HT1080 (cell line): ENCODE measurements at regions not wholly inside any gene's neighbourhood (a gene's known extent, or its start where the extent isn't known, plus 50 kb on each side); places are given as distances from the start of the nearest gene placed in this dataset.

ENCODE experiments used
- DNase-seq: peaks from one replicate; pipeline ENCODE4 v3.0.0-alpha.2; 2015; ENCODE audit warnings: low read depth

DNA sequence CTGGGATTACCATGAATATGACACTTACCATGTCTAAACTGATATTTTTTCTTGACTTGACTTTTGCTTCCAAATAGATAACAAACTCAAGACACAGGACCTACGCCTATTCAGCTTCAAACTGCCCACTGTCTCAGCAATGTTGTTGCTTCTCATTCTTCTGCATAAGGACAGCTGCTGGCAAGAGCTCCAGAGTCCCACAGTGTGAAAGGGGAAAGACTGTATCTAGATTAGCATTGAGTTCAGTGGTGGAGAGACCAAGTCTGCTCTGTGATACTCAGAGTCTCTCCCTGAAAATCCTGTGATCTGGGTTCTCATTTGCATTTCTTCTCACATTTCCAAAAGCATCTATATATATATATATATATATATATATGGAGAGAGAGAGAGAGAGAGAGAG is 247.9 kb upstream of the NT5C1B start:
- DNase-seq = no peak

DNA sequence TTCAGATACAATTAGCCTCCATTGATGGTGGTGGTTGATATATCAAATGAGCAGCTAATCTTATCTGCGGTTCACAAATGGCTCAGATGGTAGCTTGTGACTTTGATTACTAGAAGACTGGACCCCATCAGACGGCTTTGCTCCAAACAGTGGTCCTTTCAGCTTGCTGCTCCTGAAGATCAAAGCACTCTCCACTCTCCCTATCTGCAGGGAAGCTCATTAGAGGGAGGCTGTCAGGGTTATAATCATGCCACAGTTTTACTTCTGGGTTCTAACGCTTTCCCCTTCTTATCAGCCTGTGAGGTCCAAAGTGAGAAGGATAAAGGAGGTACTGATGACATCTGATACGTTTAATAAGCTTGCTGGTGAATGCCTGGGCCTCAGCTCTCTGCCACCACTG is 247.1 kb upstream of the NT5C1B start:
- no peak for DNase-seq

DNA sequence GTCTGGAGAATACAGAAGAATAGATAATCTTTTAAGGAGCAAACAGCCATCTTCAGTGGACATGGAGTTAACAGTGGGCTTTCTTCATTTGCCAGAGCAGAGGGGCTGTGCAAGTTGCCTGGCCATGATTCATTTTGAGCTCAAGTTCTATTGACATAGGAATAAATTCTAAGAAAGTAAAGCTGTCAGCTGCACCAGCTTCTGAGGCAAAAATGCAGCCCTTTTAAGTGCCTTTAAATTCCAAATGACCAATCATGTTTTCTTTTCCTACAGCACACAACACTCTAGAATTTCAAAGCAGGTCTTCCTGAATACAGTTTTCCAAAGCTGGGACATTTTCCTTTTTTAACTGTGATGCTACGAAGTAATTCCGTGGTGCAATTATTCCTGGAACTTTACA is 246.4 kb upstream of the NT5C1B start:
- DNase-seq = no peak

DNA sequence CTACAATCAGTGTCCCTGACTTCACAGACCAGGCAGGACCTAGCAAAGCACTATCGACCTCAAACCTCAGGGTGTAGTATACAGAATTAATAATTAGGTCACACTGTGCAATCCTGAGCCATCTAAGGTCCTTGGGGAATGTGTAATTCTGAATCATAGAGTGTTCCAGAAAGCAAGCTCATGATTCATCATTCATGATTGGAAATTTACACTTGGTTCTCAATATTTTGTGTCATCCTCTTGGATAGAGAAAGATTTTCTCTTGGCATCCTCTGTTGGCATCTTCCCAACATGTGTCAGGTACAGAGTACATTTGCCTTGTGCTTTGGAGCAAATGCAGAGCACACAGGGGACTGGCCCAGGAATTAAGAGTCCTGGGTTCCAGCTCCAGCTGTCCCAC is 245.0 kb upstream of the NT5C1B start:
- DNase-seq = peak; percentile 54

DNA sequence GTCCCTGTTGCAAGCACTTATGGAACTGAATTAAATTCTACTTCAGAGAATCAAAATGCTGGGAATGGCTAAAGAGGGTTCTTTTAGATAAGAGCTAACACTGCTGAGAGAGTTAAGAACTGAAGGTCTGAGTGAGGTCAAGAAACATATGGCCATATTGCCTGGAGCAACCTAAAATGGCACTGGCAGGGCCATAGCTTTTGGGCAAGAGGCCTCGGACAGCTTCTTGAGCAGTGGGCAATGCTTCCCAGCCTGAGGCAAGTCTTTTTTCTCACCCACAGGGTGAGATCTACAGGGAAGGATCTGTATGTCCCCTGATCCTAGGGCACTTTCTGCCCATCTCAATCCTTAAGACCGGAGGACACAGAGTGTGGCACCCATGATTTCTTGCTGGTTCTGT is 244.6 kb upstream of the NT5C1B start:
- DNase-seq = no peak

DNA sequence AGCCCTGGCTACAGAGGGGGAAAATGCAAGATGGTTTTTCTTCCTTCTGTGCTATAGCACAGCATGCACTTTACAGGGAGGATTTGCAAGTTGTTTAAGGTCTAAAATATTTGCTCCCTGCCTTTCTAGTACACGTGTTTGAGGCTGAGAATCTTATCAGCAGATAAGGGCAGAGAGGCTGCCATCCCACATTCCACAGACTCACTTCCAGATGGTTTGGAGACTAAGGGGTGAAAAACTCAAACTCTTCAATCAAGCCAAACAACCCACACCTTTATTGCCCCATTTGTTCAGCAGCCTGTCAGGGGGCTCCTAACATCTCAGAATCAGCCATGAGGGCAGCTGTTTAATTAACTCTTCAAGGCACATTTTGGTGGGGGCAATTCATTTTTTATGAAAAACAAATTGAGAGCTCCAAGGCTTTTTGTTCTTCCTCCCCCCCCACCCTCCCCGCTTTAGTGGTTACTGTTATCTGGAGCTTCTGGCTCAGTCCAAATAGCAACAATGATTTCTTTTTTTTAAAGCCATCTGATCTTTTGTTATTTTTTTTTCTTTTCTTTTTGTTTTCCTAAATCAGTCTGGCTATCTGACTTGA is 242.6 kb upstream of the NT5C1B start:
- DNase-seq = no peak

DNA sequence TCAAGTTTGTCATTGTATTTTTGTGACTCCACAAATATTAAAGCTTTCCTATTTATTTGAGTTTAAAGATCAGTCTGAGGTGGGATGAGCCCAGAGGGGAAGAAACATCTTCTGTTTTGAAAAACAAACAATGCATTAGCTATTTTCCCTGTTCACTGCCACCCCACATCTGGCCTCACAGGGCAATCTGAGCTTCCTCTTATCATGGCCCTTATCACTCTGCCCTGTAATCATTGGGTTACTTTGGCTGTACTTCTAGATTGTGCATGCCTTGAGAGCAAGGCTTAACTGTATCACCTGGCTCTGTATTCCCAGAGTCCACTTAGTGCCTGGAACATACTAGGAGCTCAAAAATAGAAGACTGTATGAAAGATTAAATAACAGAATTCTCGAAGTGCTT is 241.6 kb upstream of the NT5C1B start:
- DNase-seq = no peak

DNA sequence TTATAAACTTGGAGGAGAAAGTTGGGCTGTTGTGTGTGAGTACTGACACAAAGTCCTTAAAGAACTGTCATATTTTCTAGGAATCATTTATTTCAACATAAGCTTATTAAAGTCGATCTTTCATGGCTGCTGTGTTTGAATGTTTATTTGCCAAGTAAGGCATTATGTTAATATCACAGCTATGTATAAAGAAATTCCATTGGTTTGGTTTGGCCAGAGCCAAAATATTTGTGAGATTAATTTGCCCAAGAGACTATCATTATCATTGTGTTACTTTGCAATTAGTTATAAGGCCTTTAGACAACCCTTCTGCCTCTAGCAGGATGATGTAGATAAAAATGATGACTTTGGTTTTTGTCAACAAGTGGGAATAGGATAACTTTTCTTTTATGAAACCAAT is 240.6 kb upstream of the NT5C1B start:
- no peak for DNase-seq

DNA sequence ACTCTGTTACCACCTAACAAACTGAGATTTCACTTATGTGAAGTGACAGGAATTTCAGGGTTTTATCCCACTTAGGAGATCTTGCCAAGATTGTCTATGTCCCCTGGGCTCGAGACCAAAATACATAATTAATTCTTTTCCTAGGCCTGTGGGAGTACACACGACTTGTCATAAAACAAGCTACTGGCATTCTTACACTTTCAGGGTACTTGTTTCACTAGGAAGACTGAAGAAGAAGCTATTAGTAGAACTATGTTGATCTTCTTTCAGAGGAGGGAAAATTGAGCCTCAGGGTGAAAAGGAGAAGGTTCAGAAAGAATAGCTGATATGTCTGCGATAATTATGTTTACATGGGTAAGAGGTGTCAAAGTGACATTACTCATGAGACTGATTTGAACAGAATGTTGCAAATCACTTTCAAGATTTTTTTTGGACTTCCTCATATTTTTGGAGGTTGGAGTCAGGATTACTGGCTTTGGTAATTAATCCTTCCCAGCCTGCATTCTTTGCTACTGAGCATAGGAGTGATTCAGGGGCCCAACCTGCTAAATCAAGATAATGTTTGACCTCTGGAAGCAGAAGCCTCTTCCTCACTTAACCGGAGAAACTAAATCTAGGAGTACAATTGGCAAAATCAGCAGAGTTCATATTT is 240.0 kb upstream of the NT5C1B start:
- DNase-seq = peak; percentile 61

DNA sequence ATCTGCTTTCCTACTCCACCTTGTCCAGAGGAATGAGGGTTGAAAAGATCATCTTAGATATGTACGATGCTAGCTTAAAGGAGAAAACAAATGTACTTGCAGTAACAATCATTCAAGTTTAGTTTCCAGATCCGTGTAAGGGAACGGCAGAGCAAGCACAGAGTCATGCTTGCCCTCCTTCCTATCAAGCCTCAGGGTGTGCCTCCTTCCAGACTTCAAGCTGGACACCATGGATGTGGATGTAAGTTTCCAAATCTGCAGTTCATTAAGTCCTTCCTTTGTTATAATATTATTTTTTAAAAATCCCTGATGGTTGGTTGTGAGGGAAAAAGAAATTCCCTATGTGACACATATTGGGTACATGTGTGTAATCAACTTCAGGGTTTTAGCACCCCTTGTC is 238.9 kb upstream of the NT5C1B start:
- no peak for DNase-seq

DNA sequence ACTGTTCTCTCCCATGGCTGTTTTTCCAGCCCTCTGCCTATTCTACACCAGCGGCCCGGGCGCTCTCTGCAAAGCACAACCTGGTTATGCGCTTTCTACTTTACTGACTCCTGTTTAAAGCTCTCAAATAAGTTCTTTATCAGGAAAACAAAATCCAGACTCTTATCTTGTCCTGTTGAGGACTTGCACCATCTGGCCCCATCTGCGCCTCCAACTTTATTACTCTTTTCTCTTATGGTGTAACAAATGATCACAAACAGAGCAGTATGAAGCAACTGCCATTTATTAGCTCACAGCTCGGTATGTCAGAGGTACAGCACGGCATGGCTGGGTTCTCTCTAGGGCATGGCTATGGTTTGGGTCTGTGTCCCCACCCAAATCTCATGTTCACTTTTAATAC is 236.5 kb upstream of the NT5C1B start:
- DNase-seq = no peak

DNA sequence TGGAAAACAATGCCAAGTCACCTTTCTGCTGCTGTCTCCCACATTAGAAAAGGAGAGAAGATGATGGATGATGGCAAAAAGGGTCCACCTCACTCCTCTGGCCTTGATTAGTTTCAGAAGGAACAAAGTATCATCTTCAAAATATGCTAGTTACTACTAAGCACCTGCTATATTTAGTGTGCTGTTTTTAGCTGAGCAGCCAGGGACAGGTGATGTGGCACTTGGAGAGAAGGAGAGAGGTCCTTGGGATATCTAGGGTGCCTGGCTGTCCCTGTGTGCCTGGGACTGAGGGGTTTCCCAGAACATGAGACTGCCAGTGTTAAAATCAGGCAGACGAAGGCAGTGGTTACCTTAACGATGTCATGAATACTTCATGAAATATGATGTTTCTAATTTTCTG is 235.5 kb upstream of the NT5C1B start:
- DNase-seq = no peak

DNA sequence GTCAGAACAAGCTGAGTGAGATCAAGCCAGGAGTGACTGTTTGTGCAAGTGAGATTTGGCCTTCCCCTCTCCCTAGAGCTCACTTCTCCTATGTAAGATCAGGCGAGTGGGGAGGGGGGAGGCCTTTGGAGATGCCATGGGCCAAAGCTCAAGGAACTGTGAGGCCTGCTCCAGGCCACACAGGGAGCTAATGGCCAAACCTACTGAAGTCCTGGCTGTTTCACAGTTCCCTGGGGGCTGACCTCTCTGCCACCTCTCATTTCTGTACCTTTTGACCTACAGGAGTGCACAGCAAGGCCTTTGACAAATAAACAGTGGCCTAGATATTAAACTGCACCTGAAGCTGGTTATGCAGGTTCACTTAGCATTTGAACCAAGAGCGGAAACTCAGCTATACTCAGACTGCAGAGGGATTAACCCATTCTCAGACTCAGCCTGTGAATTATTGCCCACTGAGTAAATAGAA is 235.0 kb upstream of the NT5C1B start:
- DNase-seq = no peak

DNA sequence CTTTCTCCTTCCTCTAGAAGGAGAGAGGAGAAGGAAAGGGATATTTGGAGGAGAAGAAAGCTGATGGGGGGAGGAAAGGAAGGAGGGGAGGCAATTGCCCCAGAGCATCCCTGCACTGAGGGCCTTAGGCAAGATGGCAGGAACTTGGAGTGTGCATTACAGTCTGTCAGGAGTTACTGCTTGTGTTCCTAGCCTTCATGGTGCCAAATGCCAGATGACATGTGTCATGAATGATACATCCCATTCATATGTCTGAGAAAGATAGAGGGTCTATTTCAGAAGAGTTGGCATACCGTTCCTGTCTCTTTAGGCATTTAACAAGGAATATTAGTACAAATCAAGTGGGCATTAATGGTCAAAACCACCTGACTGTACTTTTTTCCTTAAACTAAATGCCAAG is 232.1 kb upstream of the NT5C1B start:
- DNase-seq = no peak

DNA sequence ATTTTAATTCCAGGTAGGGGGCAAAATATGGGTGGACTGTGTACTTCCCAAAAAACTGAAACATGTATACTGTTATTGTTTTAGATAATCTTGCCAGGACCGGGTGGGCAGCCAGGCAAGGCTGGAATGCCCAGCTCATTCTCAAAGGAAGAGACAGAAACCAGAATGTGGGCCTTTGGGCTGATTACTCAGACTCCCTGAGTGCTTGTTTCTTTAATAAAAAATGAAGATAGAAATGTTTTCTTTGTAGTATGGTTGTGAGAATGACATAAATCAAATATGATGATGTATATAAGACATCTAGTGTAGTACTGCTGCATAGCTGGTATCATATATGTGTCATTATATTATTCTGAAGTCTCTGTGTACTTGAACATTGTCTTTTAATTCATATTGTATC is 231.6 kb upstream of the NT5C1B start:
- no peak for DNase-seq

DNA sequence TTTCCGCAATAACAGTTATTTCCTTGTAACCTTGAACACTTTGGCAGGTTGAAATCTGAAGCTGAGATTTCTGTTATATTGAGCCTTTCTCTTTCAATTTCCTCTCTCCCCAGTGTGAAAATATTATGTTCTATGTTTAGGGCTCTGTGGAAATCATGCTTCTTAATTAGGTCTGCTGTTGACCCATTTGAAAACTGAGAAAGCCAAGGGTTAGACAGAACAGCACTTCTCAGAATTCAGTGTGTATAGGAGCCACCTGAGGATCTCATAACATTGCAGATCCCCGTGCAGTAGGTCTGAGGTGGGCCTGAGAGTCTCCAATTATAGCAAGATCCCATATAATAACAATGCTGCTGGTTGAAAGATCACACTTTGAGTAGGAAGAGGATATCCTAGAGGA is 230.2 kb upstream of the NT5C1B start:
- no peak for DNase-seq

DNA sequence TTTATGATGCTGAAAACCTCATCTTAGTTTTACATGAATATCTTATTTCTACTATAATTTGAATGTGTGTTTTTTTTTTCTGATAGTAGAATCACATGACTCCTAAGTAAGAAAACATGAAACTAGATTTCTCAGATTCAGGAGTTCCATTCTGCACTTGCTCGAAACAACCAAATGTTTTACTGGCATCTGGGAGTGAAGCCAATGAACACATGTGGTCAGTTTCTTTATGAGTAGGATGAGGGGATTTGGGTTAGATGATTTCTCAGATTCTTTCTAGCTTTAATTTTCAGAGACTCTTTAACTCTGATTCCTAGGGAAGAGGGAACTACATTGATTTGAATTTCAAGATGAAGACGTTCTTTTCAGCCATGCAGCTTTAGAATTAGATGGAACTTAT is 225.0 kb upstream of the NT5C1B start:
- peak; percentile 13 for DNase-seq

DNA sequence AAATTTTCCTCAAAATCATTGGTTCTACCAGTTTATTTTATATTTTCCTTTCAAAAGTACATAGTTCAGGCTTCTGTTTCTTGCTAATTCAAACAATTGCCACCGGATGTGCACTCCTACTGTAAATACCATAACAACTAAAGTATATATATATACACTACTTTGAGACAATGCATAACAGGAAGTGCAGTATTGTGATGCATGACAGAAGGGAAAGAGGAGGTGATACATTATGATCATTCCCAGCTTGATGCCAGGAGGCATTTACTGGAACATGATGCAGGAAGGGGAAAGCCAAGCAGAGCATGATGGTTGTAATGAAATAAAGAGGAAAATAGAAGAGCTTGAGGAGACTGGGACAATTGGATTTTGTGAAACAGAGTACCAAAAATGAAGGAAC is 215.2 kb upstream of the NT5C1B start:
- no peak for DNase-seq

DNA sequence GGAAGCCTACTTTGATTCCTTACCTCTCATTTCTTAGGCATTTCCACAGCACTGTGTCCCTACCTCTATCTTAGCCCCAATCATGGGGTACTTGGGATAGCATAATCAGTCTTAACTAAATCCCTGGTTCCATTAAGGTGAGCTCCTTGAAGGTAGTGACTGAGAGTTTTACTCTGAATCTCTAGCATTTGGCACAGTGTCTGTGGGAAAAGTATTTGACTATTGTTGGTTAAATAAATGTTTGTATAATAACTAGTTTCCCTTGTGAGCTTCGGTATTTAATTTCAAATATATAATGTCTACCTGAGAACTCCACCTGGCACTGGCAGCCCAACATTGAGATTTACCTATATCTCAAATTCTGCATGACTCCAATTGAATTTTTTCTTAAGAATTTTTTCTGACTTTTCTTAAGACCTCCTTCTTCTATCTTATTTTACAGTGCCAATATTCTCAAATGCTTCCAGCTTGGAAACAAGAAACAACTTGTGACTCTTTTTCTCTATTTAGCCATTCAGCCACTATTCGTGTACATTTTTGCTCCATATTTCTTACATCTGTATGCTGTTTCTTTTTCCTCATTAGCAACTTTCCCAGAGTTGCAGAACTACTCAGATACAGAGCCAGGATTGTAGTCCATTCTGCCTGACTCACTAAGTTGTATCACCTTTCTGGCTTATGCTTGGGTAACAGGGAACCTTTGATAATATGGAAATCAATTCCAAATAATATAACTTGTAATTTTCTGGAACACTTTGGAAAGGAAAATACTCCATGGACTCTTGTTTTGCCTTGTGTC is 214.0 kb upstream of the NT5C1B start:
- no peak for DNase-seq

DNA sequence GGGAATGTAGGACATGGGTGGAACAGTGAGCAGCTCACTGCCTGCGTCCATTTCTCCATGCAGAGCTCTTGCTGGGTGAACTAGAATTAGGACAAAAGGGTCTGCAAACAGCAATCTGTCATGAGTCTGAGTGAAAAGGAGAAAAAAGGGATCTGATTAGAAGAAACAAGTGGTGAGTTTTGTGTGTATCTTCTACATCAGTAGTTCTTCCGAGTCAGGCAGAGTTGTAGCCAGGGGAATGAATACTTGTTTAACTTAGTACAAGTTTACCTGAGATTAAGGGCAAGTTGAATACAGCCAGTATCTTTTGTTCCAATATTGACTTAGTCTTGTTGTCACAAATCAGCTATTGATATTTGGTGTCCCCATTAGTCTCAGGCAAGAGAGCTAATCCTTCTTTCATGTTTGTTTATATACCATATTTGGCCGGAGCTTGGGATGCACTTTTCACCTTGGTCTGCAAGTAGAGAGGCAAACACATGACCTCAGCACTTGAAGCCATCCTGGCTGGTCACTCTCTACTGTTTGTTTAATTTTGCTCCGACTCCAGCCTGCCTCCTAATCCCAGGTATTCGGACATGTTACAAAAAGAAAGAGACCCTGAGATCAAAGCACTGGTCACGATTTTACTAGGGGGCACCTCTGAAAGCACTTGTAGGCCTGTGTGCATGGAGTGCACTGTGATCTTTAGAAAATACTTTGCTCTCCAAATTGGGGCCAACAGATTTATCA is 211.0 kb upstream of the NT5C1B start:
- no peak for DNase-seq

DNA sequence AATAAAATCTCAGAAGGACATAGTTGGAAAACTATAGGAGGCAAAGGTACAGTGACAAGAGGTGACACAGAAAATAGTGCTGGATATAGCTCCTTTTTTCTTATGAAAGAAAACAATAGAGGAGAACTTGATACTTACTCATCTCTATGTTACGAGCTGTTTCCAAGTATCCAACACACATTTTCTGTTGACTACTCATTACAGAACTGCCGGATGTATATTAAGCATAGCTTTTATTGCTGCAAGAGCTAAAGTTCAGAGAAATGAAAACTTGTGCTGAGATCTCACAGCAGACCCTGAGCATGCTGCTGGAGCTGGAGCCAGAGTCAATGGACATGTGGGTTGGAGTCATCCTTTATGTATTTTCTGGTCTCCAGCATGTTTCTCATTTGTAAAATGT is 210.0 kb upstream of the NT5C1B start:
- DNase-seq = no peak
